Suppressor macrophage (primary cell): ENCODE measurements at regions not wholly inside any gene's neighbourhood (a gene's known extent, or its start where the extent isn't known, plus 50 kb on each side); places are given as distances from the start of the nearest gene placed in this dataset.
A peak's percentile ranks its signal among the peaks of the same experiment; 100 is the strongest.

Experiments
- DNase-seq, 4 experiments: peaks; one replicate each; pipeline ENCODE4 v3.0.0-alpha.2; 2020 to 2022

GRCh38 chr12:46462641-46463355 lies 90.2 kb upstream of the SLC38A2 start:
- DNase-seq = no peak

GRCh38 chr12:46461907-46462640 lies 89.5 kb upstream of the SLC38A2 start:
- DNase-seq = no peak

GRCh38 chr12:46461459-46461858 lies 88.9 kb upstream of the SLC38A2 start:
- DNase-seq = no peak

- DNase-seq = no peak
Observed at GRCh38 chr12:46460682-46461210, 88.2 kb upstream of the SLC38A2 start.

- peak; percentile 63 to 82 (median 77) for DNase-seq
Observed at GRCh38 chr12:46459861-46460545, 87.4 kb upstream of the SLC38A2 start.

GRCh38 chr12:46459111-46459510 lies 86.5 kb upstream of the SLC38A2 start:
- no peak for DNase-seq

GRCh38 chr12:46458500-46459102 lies 86.0 kb upstream of the SLC38A2 start:
- peak in 2 of 4 experiments; percentile 17 to 40 for DNase-seq

- DNase-seq = no peak
Observed at GRCh38 chr12:46457958-46458357, 85.4 kb upstream of the SLC38A2 start.

- DNase-seq = no peak
Observed at GRCh38 chr12:46456356-46457334, 84.1 kb upstream of the SLC38A2 start.

- no peak for DNase-seq
Observed at GRCh38 chr12:46455648-46456352, 83.2 kb upstream of the SLC38A2 start.

GRCh38 chr12:46454981-46455380 lies 82.4 kb upstream of the SLC38A2 start:
- no peak for DNase-seq

GRCh38 chr12:46453428-46453827 lies 80.9 kb upstream of the SLC38A2 start:
- DNase-seq = no peak

- no peak for DNase-seq
Observed at GRCh38 chr12:46452776-46453175, 80.2 kb upstream of the SLC38A2 start.

GRCh38 chr12:46452061-46452615 lies 79.6 kb upstream of the SLC38A2 start:
- no peak for DNase-seq

- DNase-seq = no peak
Observed at GRCh38 chr12:46451276-46452021, 78.9 kb upstream of the SLC38A2 start.

GRCh38 chr12:46450279-46450748 lies 77.7 kb upstream of the SLC38A2 start:
- peak; percentile 34 to 63 (median 54) for DNase-seq

- DNase-seq = no peak
Observed at GRCh38 chr12:46449856-46450255, 77.3 kb upstream of the SLC38A2 start.

- DNase-seq = no peak
Observed at GRCh38 chr12:46449316-46449715, 76.7 kb upstream of the SLC38A2 start.

GRCh38 chr12:46446645-46447044 lies 74.1 kb upstream of the SLC38A2 start:
- no peak for DNase-seq
